Stimulated activated CD8-positive, alpha-beta memory T cell treated with anti-CD3 and anti-CD28 coated beads, Interleukin-12 subunit alpha, Interleukin-12 subunit beta, amount 100 ng/mL, for 1 hour (primary cell): ENCODE measurements at regions not wholly inside any gene's neighbourhood (a gene's known extent, or its start where the extent isn't known, plus 50 kb on each side); places are given as distances from the start of the nearest gene placed in this dataset.

Experiments
- DNase-seq: peaks from one replicate; pipeline ENCODE4 v3.0.0-alpha.2; 2020; ENCODE audit warnings: low read depth

DNA sequence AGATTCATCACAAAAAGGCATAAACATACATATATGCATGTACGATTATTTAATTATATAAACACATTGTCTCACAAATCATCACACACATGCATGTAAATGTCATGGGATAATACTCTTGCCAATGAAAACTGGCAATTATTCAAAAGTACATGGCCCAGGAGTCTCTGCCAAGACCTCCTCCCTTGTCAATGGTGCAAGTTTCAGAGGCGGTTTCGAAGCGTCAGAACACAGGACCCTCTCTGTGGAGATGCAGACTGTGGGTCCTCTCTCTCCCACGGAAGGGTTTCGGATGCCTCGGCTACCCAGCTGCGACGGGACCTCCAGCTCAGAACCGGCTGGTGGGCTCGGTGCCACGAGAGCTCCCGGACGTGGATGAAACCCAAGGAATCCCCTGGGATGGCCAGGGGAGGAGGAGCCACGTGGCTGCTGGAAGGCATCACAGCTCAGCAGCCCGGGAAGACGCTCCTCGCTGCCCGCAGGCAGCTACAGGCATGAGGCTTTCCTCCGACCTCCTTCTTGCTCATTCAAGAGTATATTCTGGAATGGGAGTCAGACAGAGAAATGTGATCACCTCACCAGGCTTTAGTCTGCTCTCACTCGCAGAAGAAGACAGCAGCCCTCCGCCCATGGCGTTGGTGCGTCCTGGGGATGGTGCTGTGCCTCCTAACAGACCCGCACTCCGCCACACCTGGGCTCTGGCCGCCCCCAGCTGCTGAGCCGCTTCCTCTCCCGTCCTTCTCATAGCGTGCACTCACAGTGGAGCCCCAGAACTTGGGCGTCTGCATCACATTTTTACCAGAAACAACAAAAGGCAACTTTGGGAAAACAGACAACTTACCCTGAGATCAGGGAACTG lies 308.8 kb downstream of the IRX2 start:
- no peak for DNase-seq

DNA sequence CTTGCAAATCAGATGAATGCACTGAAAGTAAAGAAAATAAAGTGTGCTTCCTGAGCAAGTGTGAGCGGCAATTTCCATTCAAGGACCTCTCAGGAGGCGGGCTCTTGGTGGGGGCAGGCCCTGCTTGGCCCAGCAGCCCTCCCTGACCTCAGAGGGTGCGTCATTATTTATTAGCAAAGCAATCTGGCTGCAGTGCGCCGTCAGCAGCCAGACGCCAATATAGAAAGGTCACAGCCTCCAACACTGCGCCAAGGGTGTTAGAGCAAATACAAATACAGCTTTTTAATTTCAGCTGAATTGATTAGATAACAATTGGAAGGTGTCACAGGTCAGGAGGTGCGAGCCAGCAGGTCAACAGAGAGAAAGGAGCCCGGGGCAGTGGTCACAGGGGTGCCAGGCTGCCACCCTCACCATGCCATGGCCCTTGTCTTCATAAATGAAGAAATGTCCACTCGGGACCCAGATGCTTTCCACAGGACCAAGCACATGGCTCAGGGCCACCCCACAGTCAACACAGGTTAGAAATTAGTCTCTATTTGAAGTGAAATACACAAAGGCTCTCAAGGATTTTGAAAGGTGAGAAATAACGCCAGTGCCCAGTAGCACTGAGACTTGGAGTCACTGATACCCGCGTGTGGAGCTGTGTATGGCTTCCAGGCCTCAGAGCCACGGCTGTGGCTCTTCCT lies 309.8 kb downstream of the IRX2 start:
- no peak for DNase-seq

- no peak for DNase-seq
These were observed 311.9 kb downstream of the IRX2 start for GRCh38 chr5:2439608-2440007.

DNA sequence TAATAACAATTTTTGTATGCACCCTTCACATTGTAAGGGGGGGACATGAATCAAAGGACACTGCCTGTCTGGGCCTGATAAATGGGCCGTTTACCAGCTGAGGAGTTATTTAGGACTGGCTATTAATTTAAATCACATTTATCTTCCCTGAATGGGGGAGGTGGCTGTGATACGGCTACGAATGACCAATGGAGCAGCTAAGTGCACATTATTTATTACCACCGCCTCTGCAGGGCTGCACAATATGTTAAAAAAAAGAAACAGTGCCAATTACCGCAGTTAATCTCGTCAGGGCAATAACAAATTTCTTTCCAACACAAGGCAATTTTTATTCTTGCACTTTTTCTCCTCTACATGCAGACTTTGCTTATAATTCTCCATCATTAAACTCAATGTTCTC lies 318.4 kb downstream of the IRX2 start:
- DNase-seq: no peak

GRCh38 chr5:2432076-2432920 lies 319.2 kb downstream of the IRX2 start:
- DNase-seq: no peak

GRCh38 chr5:2430606-2431005 lies 320.9 kb downstream of the IRX2 start:
- no peak for DNase-seq

GRCh38 chr5:2427983-2428382 lies 323.5 kb downstream of the IRX2 start:
- no peak for DNase-seq

- no peak for DNase-seq
These were observed 327.8 kb downstream of the IRX2 start for GRCh38 chr5:2423634-2424033.

DNA sequence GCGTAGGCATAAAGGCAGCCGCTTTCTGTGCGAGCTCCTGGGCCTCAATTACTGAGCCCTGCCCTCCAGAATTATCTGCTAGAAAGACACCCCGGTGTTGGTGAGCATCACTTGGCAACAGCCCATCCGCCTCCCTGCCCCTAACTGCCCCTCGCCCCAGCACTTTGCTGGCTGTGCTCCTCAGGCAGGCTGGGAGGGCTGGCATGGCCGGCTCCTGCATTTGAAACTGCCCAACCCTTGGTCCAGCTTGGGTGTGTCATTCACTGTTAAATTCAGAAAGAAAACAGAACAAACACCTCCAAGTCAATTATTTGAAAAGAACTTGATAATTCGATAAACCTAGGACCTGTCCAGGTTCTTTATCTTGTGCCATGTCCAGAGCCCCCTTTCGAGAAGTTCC lies 334.2 kb downstream of the IRX2 start:
- no peak for DNase-seq

DNA sequence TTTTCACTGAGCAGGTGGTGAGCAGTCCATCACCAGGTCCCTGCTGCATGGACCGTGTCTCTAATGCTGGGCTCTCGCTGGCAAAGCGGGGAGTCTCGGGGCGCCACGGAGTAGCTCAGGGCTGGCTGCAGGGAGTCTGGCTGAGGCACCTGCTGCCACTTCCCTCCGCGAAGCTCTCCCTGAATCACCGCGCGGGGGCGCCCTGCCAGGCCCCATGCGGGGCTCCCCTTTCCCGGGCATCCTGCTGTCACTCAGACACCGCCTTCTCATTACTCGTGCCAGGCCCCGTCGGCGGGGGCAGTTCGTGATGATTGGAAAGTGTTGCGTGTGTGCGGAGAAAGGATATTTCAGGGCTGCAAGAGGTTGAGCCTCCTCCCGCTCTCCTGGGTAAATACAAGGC lies 335.8 kb downstream of the IRX2 start:
- no peak for DNase-seq

- no peak for DNase-seq
These were observed 341.0 kb downstream of the IRX2 start for GRCh38 chr5:2410451-2410850.

GRCh38 chr5:2403296-2403695 lies 348.2 kb downstream of the IRX2 start:
- DNase-seq: no peak

DNA sequence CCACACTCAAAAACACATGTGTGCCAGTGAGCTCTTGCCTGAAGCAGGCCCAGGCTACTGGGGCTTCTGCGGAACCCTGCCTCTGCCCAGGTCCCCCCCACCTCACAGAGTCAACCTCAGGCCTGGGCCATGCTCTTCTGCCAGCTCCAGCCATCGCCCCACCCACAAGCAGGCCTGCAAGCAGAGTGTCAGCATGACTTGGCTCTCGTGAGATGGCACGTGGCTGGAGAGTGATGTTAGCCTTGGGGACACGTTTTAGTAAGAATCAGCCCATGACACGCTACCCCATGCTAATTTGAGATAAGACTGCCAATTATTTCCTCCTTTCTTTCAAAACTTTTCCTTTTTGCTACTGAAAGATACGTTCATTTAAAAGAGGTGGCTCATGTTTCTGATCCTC lies 351.7 kb downstream of the IRX2 start:
- DNase-seq: no peak

DNA sequence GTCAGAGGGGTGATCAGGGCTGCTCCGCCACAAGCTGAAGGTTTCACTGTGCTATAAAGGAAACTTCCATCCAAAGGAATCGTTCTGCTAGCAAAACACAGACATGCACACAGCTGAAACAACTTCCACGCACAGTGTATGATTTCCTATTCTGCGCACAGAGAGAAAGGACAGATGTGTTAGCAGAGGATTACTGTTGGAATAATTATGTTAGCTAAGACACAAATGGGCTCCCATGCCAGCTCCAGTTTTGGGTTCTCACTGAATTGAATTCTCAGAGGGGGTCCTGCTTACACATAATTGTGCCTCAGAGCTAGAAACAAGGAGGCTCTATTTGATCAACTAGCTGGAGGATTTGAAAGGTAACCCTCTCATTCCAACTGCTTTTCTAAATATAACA lies 352.4 kb downstream of the IRX2 start:
- no peak for DNase-seq

- DNase-seq: no peak
These were observed 357.9 kb downstream of the IRX2 start for GRCh38 chr5:2393556-2393955.

GRCh38 chr5:2391566-2391965 lies 359.9 kb downstream of the IRX2 start:
- DNase-seq: no peak

DNA sequence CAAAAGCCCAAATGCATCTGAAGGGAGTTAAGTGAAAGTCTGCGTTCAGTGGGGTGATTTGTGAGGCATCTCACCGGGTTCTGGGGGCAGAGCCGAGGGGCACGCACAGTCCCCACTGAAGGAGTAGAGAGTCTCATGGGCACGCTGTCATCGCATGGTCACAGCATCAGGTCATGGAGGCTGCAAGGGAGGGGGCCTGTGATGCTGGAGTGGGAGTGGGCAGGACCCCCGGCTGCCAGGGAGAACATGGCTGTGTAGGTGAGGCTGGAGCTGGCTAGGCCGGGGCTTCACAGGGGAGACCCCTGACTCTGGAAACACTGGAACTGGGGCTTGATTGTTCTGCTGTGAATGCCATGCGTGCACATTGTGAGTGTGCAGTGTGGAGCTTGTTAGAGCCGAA lies 360.5 kb downstream of the IRX2 start:
- no peak for DNase-seq

GRCh38 chr5:2388571-2388970 lies 362.9 kb downstream of the IRX2 start:
- DNase-seq: no peak

DNA sequence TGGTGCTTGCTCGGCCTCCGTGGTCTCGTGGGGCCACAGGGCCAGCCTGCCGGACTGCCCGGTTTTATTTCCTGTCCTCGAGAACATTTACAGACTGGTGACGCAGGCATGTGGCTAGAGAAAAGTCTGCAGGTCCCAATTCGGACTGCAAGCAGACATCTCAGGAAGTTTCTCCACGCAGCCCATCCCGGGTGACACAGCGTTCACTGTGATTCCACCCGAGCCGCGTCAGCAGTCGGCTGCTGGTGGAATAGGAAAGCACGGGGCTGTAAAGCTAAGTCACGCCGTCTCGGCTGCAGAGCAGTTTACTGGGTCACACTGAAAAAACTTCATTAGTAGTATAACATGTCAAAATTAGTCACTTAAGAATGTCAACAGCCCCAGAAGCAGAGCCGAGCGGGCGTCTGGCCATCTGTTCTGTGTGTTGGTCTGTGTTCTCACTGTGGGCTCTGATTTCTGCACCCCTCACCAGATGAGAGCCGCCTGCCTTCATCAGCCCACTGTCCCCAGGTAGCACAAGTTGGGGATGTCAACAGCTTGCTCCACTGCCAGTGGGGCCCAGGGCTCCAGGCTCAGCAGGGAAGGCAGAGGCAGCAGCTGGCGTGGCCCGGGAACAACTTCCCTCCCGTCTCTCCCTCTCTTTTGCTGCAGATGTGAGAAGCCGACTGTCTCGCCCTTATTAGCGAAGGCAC lies 363.7 kb downstream of the IRX2 start:
- no peak for DNase-seq

DNA sequence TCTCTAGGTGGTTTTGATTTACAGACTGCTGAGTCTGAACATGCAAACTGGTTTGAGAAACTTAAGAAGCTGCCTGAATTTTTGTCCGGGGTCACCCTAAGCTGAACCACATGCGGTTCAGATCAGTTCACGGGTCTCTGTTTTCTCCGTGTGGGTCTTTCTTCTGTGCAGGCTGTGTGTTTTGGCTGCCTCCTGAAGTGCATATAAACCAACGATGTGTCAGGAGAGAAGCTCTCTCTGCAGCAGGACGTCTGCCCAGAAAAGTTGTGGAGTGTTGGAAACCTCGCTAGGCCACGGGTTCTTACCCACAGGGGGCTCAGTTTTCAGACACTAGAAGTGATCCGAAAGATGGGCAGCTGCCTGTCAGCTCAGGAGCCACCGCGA lies 364.2 kb downstream of the IRX2 start:
- no peak for DNase-seq

GRCh38 chr5:2385818-2386217 lies 365.7 kb downstream of the IRX2 start:
- DNase-seq: no peak

GRCh38 chr5:2383698-2384065 lies 367.8 kb downstream of the IRX2 start:
- no peak for DNase-seq
